ENCODE measurements at regions not wholly inside any gene's neighbourhood (a gene's known extent, or its start where the extent isn't known, plus 50 kb on each side); places are given as distances from the start of the nearest gene placed in this dataset.

GRCh38 chr7:90022213-90022612 is 132.1 kb upstream of the STEAP1 start:
- TF ChIP-seq CTCF (IDR thresholded peaks at IDR 0.05) (no peak), POLR2A (IDR thresholded peaks at IDR 0.05) (no peak)
